Rectal smooth muscle tissue (tissue), 1 donor: ENCODE measurements at regions not wholly inside any gene's neighbourhood (a gene's known extent, or its start where the extent isn't known, plus 50 kb on each side); places are given as distances from the start of the nearest gene placed in this dataset.

Experiments used
- H3K27ac ChIP-seq: one replicate; pipeline ENCODE4 v1.7.0; 2013; ENCODE audit warnings: low read depth, low read length, inconsistent platforms
- H3K27me3 ChIP-seq: one replicate; pipeline ENCODE4 v1.7.0; 2013; ENCODE audit warnings: low read length; ENCODE audit not compliant: control insufficient read depth, insufficient read depth
- H3K36me3 ChIP-seq: one replicate; pipeline ENCODE4 v1.7.0; 2013; ENCODE audit warnings: low read length; ENCODE audit not compliant: control insufficient read depth, insufficient read depth
- H3K4me1 ChIP-seq: one replicate; pipeline ENCODE4 v1.7.0; 2013; ENCODE audit warnings: low read length; ENCODE audit not compliant: control insufficient read depth, insufficient read depth
- H3K4me3 ChIP-seq: one replicate; pipeline ENCODE4 v1.7.0; 2013; ENCODE audit warnings: low read length
- H3K9ac ChIP-seq: one replicate; pipeline ENCODE4 v1.7.0; 2013; ENCODE audit warnings: low read length

DNA sequence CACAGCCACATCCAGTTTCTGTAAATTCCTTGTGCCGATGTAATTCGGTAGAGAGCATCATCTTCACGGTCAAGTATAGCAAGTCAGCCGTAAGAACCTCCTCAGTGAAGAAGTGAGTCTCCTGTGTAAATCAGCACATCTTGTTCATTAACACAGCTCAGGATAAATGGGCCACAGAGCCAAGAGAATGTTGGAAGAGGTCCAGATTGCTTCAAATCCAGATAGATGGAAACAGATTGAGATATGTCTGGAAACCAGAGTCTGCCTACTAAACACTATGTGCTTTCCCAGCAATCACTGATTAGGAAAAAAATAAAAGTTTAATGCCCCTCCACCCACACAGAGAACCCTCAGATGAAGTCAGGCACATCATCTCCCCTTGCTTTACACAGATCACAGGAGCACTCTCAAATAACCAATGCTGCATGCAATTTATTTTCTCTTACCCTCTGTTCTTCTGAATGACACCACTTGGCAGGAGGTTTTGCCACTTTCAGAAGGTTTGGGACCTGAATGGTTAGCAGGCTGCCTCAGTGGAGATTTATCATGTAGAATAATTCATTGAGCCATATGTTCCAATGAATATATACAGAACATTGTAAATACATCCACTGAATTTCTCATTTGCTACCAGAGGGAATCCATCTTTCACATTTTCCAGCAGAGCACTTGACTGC is 357.7 kb downstream of the C4orf33 start:
- no peaks in the 10 kb centered on the region for H3K27me3 ChIP-seq
- no peak overlapping the region for H3K9ac ChIP-seq
- H3K4me1 ChIP-seq: no peaks in the 10 kb centered on the region
- H3K27ac ChIP-seq: no peak overlapping the region
- no peak overlapping the region for H3K4me3 ChIP-seq
- no peaks in the 10 kb centered on the region for H3K36me3 ChIP-seq

DNA sequence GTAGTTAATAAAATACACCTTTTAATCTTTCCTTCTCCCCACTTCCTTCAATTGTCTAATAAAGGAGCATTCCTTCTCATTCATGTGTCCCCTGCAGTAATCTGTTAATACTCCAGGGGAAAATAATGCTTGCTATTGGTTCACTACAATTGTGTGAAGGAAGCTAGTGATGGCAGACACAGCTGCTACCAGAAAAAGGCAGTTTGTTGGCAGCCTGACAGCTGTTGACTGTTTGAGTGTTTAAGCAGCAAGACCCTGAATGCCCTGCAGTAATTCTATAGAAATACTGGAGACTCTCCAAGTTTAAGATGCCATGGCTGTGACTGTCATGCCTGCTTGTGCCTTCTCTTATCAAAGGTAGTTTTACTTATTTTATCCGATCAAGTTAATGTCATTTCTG is 359.5 kb downstream of the C4orf33 start:
- Histone ChIP-seq H3K27me3 (no peaks in the 10 kb centered on the region), H3K36me3 (no peaks in the 10 kb centered on the region), H3K27ac (no peak overlapping the region), H3K4me3 (no peak overlapping the region), H3K9ac (no peak overlapping the region), H3K4me1 (no peaks in the 10 kb centered on the region)

DNA sequence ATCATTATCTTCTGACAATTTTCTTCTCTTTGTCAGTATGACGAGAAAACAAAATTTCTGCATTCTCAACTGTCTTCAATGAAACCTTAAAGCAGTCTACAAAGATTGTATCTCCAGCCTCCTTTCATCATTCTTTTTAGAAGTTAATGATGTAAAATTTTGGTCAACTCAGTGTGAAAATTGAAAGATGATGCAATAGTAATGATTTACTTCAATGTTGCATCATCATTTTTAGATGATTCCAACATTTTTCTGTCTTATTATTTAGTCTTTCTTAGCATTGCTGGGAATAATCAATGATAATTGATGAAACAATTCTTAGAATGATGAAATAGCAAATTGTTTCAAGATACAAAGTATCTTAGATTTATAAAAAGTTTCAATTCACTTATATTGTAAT is 372.7 kb downstream of the C4orf33 start:
- Histone ChIP-seq H3K27me3 (no peaks in the 10 kb centered on the region), H3K27ac (no peak overlapping the region), H3K4me1 (no peaks in the 10 kb centered on the region), H3K36me3 (no peaks in the 10 kb centered on the region), H3K9ac (no peak overlapping the region), H3K4me3 (no peak overlapping the region)

DNA sequence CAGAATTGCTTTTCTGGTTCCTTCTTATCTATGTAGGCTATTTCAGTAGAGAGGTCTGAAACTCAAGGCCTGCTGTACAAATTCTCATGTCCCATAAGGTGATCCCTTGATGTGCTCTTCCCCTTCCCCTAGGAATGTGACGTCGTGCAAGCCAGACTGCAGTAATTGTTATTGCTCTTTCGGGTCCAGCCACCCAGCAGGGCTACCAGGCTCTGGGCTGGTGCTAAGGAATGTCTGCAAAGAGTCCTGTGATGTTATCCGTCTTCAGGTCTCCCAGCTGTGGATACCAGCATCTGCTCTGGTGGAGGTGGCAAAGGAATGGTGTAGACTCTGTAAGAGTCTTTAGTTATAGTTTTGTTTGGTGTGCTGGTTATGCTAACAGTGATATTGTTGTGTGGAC is 378.7 kb downstream of the C4orf33 start:
- H3K36me3 ChIP-seq: no peaks in the 10 kb centered on the region
- no peak overlapping the region for H3K9ac ChIP-seq
- no peak overlapping the region for H3K4me3 ChIP-seq
- no peaks in the 10 kb centered on the region for H3K27me3 ChIP-seq
- H3K4me1 ChIP-seq: no peaks in the 10 kb centered on the region
- no peak overlapping the region for H3K27ac ChIP-seq

DNA sequence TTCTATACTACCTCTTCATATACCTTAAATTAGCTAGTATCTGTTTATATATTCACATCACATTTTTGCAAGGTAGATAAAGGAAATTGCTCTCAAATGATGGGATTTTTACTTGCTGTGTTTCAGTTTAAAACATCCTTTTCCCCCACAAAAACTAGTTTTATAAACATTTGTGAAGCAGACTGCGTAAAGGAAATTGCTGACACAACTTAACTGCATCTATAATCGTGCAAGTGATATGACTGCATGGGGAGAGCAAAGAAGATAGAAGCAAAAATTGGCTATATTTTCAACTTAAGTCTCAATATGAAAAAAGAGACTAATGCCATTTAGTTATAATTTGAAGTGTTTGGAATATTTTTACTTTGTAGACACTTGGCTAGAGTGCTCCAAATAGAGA is 385.2 kb downstream of the C4orf33 start:
- Histone ChIP-seq H3K36me3 (no peaks in the 10 kb centered on the region), H3K27me3 (no peaks in the 10 kb centered on the region), H3K4me1 (no peaks in the 10 kb centered on the region), H3K4me3 (no peak overlapping the region), H3K9ac (no peak overlapping the region), H3K27ac (no peak overlapping the region)

DNA sequence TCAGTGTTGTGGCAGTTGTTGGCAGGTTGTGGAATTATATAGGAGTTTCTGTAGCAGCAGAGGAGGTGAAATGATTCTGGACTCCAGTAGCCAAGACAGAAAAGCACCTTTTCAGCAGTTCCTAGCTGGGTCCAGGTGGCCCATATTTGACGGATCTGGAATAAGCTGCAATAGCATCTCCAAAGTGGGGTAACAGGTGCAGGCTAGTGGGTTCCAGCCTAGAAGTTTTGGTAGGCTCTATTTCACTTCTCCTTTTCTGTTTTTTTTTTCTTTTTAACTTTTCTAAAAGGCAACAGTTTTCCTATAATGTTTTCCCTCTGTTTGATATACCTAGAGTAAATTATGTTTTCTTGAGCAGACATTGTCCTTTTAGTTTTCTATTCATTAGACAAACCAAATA is 392.5 kb downstream of the C4orf33 start:
- no peaks in the 10 kb centered on the region for H3K4me1 ChIP-seq
- H3K36me3 ChIP-seq: no peaks in the 10 kb centered on the region

DNA sequence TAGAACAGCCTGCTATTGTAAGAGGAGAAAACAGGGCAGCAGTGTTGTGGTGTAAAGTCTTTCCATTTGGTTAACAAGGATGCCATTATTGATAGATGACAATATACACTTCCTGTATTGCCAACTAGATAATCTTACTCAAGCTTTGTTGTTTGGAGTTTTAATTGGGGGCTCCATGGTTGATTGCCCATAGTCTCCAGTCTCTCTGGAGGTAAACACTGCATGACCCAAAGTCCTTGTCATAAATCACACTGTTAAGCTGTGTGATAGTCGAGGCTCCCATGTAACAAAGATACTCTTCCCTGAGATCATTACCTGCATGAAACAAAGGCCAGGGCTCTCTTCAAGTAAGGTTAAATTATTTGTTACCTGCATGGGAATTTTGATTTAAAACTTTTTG is 394.6 kb downstream of the C4orf33 start:
- Histone ChIP-seq H3K9ac (no peak overlapping the region), H3K27ac (no peak overlapping the region), H3K27me3 (no peaks in the 10 kb centered on the region), H3K4me1 (no peaks in the 10 kb centered on the region), H3K4me3 (no peak overlapping the region), H3K36me3 (no peaks in the 10 kb centered on the region)

More for the DNA sequence above, 392.5 kb downstream of the C4orf33 start:
- H3K4me3 ChIP-seq: no peak overlapping the region
- no peaks in the 10 kb centered on the region for H3K27me3 ChIP-seq
- no peak overlapping the region for H3K9ac ChIP-seq
- H3K27ac ChIP-seq: no peak overlapping the region

DNA sequence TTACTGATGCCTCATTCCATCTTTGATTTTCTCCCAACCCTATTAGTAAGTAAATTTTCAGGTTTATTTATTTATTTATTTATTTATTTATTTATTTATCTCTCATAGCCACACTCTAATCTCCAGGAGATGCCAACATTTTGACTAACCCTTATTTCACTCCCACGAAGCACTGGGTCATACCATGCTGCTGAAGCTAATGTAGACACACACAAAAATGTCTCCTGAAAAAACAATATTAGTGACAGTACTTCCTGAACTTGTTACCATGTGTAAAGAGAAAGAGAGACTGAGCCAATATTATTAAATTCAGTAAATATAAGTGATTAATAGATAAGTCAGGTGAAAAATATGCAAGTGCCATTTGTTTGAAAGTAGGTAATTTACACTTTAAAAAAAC is 402.7 kb downstream of the C4orf33 start:
- H3K4me1 ChIP-seq: no peaks in the 10 kb centered on the region
- no peak overlapping the region for H3K9ac ChIP-seq
- H3K36me3 ChIP-seq: no peaks in the 10 kb centered on the region
- no peak overlapping the region for H3K4me3 ChIP-seq
- H3K27ac ChIP-seq: no peak overlapping the region
- H3K27me3 ChIP-seq: no peaks in the 10 kb centered on the region

DNA sequence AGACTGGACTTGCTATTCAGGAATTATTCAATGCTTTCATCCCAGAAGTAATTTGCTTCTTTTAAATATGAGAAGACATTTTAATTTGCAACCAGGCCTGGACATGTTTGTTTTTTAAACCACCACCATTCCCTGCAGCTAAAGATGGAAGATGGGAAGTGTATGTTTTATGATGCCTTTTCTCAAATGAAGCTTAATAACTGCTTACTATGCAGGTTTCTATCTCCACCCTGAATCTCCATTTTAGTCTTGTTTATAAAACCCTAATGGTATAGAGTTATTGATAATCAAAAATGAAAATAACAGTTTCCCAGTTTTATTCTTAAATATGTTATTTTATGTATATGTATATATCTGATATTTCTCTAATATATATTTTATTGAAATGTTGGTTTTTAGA is 418.9 kb downstream of the C4orf33 start:
- Histone ChIP-seq H3K4me1 (no peaks in the 10 kb centered on the region), H3K36me3 (no peaks in the 10 kb centered on the region), H3K27me3 (no peaks in the 10 kb centered on the region), H3K4me3 (no peak overlapping the region), H3K9ac (no peak overlapping the region), H3K27ac (no peak overlapping the region)

DNA sequence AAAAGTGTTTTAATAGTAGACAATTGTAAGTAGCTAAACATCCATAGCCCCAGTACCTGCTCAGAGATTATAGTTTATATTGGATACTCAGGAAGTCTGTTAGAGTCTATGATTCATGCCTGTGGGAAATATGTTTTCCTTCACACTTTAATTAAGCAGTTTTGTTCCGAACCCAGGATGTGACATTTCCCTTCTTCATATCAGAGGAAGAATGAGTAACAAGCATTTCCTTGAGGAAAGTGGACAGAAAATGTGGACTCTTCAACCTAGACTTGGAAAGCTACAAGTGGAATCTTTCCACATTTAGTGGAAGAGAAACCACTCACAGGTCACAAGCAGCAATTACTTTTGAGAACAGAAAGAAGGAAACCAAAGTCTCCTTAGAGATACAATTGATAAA is 419.4 kb downstream of the C4orf33 start:
- Histone ChIP-seq H3K4me1 (no peaks in the 10 kb centered on the region), H3K36me3 (no peaks in the 10 kb centered on the region), H3K4me3 (no peak overlapping the region), H3K27ac (no peak overlapping the region), H3K27me3 (no peaks in the 10 kb centered on the region), H3K9ac (no peak overlapping the region)

DNA sequence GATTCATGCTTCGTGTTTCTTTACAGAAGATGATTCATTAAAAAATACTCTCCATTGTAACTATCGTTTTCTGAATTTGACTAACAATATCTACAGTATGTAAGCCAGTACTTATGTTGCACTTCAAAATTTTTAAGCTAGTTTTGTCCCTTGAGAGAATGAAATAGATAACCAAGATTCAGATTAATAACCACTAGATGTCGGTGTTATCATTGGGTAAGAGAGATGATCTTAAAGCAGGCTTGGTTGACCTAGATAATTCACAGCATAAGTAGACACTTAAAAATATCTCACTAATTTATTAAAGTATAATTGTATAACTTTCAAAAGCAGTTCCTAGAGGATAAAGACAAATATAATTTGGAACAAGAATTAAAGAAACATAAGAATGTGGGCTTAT is 430.9 kb downstream of the C4orf33 start:
- Histone ChIP-seq H3K9ac (no peak overlapping the region), H3K27me3 (no peaks in the 10 kb centered on the region), H3K27ac (no peak overlapping the region), H3K36me3 (no peaks in the 10 kb centered on the region), H3K4me3 (no peak overlapping the region), H3K4me1 (no peaks in the 10 kb centered on the region)

DNA sequence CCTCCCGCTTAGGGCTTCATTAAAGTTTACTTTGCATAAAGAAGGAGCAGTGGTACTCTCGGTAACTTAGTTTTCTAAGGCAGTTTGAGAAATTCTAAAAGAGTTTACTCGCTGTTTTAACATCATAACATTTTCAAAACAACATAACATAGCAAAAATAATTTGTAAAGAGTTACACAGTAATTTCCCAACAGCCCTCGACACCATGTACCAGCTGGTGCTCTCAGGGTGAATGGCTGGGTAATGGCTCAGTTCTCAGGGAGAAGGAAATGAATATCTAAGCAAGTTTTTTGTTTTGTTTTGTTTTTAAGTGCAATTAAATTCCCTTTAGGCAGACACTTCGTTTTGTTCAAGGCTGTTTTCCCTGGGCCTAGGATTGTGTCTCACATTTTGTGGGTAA is 435.3 kb downstream of the C4orf33 start:
- no peaks in the 10 kb centered on the region for H3K36me3 ChIP-seq
- no peaks in the 10 kb centered on the region for H3K4me1 ChIP-seq
- H3K27me3 ChIP-seq: no peaks in the 10 kb centered on the region
- H3K27ac ChIP-seq: no peak overlapping the region
- no peak overlapping the region for H3K9ac ChIP-seq
- H3K4me3 ChIP-seq: no peak overlapping the region

DNA sequence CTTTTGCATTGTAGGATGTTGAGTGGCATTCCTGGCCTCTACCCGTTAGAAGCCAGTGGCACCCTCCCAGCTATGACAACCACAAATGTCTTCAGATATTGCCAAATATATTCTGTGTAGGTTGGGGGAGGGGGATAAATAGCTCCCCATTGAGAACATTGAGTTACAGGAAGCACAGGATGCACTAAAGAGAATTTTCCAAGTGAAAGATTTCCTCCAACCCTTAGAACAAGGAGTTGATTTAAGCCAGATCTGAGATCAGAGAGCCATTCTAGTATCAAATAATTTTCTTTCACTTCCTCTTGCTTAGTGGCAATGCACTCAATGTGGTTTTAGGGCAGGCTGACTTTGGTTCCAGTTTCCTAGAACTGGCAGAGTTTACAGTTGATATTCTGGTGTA is 436.6 kb downstream of the C4orf33 start:
- no peaks in the 10 kb centered on the region for H3K36me3 ChIP-seq
- no peak overlapping the region for H3K9ac ChIP-seq
- no peak overlapping the region for H3K4me3 ChIP-seq
- no peak overlapping the region for H3K27ac ChIP-seq
- H3K4me1 ChIP-seq: no peaks in the 10 kb centered on the region
- H3K27me3 ChIP-seq: no peaks in the 10 kb centered on the region
